Lower leg skin (tissue), 4 donors: ENCODE measurements at regions not wholly inside any gene's neighbourhood (a gene's known extent, or its start where the extent isn't known, plus 50 kb on each side); places are given as distances from the start of the nearest gene placed in this dataset.

Experiments
- DNase-seq, 2 donors: peaks; one replicate each; pipeline ENCODE4 v3.0.0-alpha.2; 2019; ENCODE audit warnings: low spot score in 2 of 2
- H3K4me3 ChIP-seq: fragments of 200-600 bp; sonication (generic); 2 replicates; pipeline ENCODE4 v1.5.1; 2017; ENCODE audit warnings: mild to moderate bottlenecking, low read depth; ENCODE audit not compliant: poor library complexity, severe bottlenecking
- CTCF ChIP-seq, 3 donors: fragments of 450-650 bp; IDR thresholded peaks; one replicate each; pipeline ENCODE4 v1.5.1; 2016; ENCODE audit warnings: antibody characterized with exemption in 3 of 3, mild to moderate bottlenecking in 3 of 3, moderate library complexity in 2 of 3
- POLR2A ChIP-seq, 2 donors: fragments of 450-650 bp; IDR thresholded peaks; one replicate each; pipeline ENCODE4 v1.6.1; 2016 to 2017; ENCODE audit warnings: antibody characterized with exemption in 2 of 2, mild to moderate bottlenecking in 1 of 2, moderate library complexity in 1 of 2
- WGBS, 2 donors: methylation state at CpG; one replicate each; pipeline ENCODE4 v1.1.5; 2018; 5-methylcytosine and 5-hydroxymethylcytosine counted together
- intact Hi-C: fragments of 100-400 bp; cut with DNase I; formaldehyde crosslinking; loops from one replicate; pipeline ENCODE4 v1.15.0; 2023; ENCODE audit warnings: low total_unique reads

- DNase-seq = no peak
- intact Hi-C loops = no loop called here
- no peak for TF ChIP-seq CTCF (IDR thresholded peaks at IDR 0.05)
- no peak for TF ChIP-seq POLR2A (IDR thresholded peaks at IDR 0.05)
- 82 to 92% methylated on average over 4 of the region's 4 CpGs for WGBS, 2 donors
- no peak overlapping the region for H3K4me3 ChIP-seq
Measured at GRCh38 chr5:166845044-166845443, 1446.4 kb upstream of the WWC1 start.

GRCh38 chr5:166856791-166857190 lies 1434.7 kb upstream of the WWC1 start:
- no peak overlapping the region for H3K4me3 ChIP-seq
- intact Hi-C loops = no loop called here
- no peak for DNase-seq
- no peak for TF ChIP-seq CTCF (IDR thresholded peaks at IDR 0.05)
- WGBS, 2 donors = 82 to 87% methylated on average over 3 of the region's 3 CpGs

- no peak for DNase-seq
- 66 to 78% methylated on average over 5 of the region's 5 CpGs for WGBS, 2 donors
- intact Hi-C loops = no loop called here
- TF ChIP-seq POLR2A (IDR thresholded peaks at IDR 0.05) = no peak
- no peak for TF ChIP-seq CTCF (IDR thresholded peaks at IDR 0.05)
- no peak overlapping the region for H3K4me3 ChIP-seq
Measured at GRCh38 chr5:166860426-166860825, 1431.0 kb upstream of the WWC1 start.

- DNase-seq = no peak
- TF ChIP-seq POLR2A (IDR thresholded peaks at IDR 0.05) (no peak), CTCF (IDR thresholded peaks at IDR 0.05) (no peak)
- 84 to 85% methylated on average over 5 of the region's 5 CpGs for WGBS, 2 donors
- H3K4me3 ChIP-seq = no peak overlapping the region
- intact Hi-C loops = no loop called here
Measured at GRCh38 chr5:166862581-166862980, 1428.9 kb upstream of the WWC1 start.

- intact Hi-C loops = no loop called here
- no peak for TF ChIP-seq POLR2A (IDR thresholded peaks at IDR 0.05)
- no peak for TF ChIP-seq CTCF (IDR thresholded peaks at IDR 0.05)
- WGBS, 2 donors = 46% methylated on average over 6 of the region's 6 CpGs
- no peak for DNase-seq
- H3K4me3 ChIP-seq = no peak overlapping the region
Measured at GRCh38 chr5:166865206-166865605, 1426.2 kb upstream of the WWC1 start.

GRCh38 chr5:166880456-166880855 lies 1411.0 kb upstream of the WWC1 start:
- H3K4me3 ChIP-seq = no peak overlapping the region
- 85 to 92% methylated on average over 9 of the region's 9 CpGs for WGBS, 2 donors
- intact Hi-C loops = no loop called here
- no peak for TF ChIP-seq CTCF (IDR thresholded peaks at IDR 0.05)
- no peak for TF ChIP-seq POLR2A (IDR thresholded peaks at IDR 0.05)
- no peak for DNase-seq
